ENCODE measurements at regions not wholly inside any gene's neighbourhood (a gene's known extent, or its start where the extent isn't known, plus 50 kb on each side); places are given as distances from the start of the nearest gene placed in this dataset.

DNA sequence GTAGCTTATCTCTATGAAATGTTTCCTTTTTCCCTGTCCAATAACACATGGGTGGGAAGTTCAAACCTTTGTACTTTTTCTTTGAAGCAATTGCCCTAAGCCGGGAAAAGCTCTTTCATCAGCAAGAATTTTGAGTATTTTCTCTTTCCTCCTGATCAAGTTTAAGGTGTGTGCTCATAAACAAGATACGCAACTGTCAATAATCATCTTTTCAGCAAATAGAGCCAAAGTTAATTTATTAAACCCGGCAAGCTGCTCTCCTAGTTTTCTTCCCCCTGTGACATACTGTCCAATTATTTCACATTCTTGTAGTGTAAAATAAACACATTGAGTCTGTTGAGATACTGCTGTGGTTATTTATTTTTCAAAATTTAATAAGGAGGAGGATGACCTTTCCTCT, 194.4 kb downstream of the EDN1 start:
- Histone ChIP-seq H4K91ac (ENCODE audit: insufficient read length, low read depth, low read length) (no peak overlapping the region), H4K5ac (ENCODE audit: insufficient read length, low read depth, low read length) (no peak overlapping the region), H2BK120ac (ENCODE audit: low read depth, low read length, poor library complexity, severe bottlenecking) (no peak overlapping the region), H3K4ac (ENCODE audit: low read depth, low read length) (no peak overlapping the region), H3K79me1 (ENCODE audit: insufficient read depth, low read depth, low read length, poor library complexity, severe bottlenecking) (no peaks in the 10 kb centered on the region), H4K8ac (replicated peaks; ENCODE audit: insufficient read length, low read depth, low read length) (no peak overlapping the region), H2AFZ (ENCODE audit: low read length) (no peak overlapping the region), H2BK12ac (ENCODE audit: insufficient read length, low read depth, low read length) (no peak overlapping the region), H3K9ac (ENCODE audit: extremely low read depth, insufficient read length, low read length) (no peak overlapping the region), H3K27ac (ENCODE audit: insufficient read length, low read depth, low read length) (no peak overlapping the region), H2BK15ac (ENCODE audit: low read depth, low read length) (no peak overlapping the region), H3K14ac (ENCODE audit: insufficient read depth, low read length) (no peak overlapping the region), H3K18ac (ENCODE audit: insufficient read length, low read depth, low read length) (no peak overlapping the region), H2AK5ac (ENCODE audit: insufficient read length, low read length) (no peak overlapping the region), H3K23ac (ENCODE audit: insufficient read length, low read depth, low read length) (no peak overlapping the region), H4K20me1 (ENCODE audit: control insufficient read depth, insufficient read depth, insufficient read length) (no peaks in the 10 kb centered on the region), H3K4me2 (ENCODE audit: insufficient read depth, insufficient read length, low read length) (no peak overlapping the region), H3K4me1 (ENCODE audit: insufficient read depth, low read length) (no peaks in the 10 kb centered on the region; the same call in 1 of the 2 replicates), H3K27me3 (ENCODE audit: insufficient read depth, low read length) (no peaks in the 10 kb centered on the region), H3K9me3 (ENCODE audit: control insufficient read depth, low read depth, low read length) (no peaks in the 10 kb centered on the region), H3T11ph (ENCODE audit: low read length) (no peak overlapping the region), H2BK20ac (ENCODE audit: low read depth, low read length, poor library complexity, severe bottlenecking) (no peak overlapping the region), H3K56ac (ENCODE audit: insufficient read length, low read depth, low read length) (no peak overlapping the region), H3K23me2 (ENCODE audit: insufficient read length, low read depth, low read length, poor library complexity, severe bottlenecking) (no peaks in the 10 kb centered on the region), H2BK5ac (ENCODE audit: insufficient read length, low read length) (no peak overlapping the region), H3K79me2 (ENCODE audit: insufficient read depth, low read length) (no peaks in the 10 kb centered on the region)
- WGBS (ENCODE audit: extremely low coverage, insufficient read length, low lambda C conversion rate): no CpG with 5 or more reads among the region's 3 CpGs
- Mint-ChIP-seq H3K27me3 (ENCODE audit: low read depth) (peaks cover 2% of the 10 kb centered on the region; the same call in 1 of the 2 replicates), H3K4me3 (no peak overlapping the region), H3K36me3 (ENCODE audit: insufficient read depth in 1 of 3, low read depth in 3 of 3) (0 out of 7 replicates have a peak, but pooled peaks cover 0 to 5% (median 0%) of the 10 kb centered on the region in 3 experiments), H3K27ac (no peak overlapping the region), H3K4me1 (peaks cover 10 to 14% of the 10 kb centered on the region in 2 experiments), H3K9me3 (no peaks in the 10 kb centered on the region)
- TF ChIP-seq, protein P1, sequence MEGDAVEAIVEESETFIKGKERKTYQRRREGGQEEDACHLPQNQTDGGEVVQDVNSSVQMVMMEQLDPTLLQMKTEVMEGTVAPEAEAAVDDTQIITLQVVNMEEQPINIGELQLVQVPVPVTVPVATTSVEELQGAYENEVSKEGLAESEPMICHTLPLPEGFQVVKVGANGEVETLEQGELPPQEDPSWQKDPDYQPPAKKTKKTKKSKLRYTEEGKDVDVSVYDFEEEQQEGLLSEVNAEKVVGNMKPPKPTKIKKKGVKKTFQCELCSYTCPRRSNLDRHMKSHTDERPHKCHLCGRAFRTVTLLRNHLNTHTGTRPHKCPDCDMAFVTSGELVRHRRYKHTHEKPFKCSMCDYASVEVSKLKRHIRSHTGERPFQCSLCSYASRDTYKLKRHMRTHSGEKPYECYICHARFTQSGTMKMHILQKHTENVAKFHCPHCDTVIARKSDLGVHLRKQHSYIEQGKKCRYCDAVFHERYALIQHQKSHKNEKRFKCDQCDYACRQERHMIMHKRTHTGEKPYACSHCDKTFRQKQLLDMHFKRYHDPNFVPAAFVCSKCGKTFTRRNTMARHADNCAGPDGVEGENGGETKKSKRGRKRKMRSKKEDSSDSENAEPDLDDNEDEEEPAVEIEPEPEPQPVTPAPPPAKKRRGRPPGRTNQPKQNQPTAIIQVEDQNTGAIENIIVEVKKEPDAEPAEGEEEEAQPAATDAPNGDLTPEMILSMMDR (conservative IDR thresholded peaks at IDR 0.05): no peak
- no peak for DNase-seq

Measured in H9 (cell line).